Liver (tissue), 8 donors: ENCODE measurements at regions not wholly inside any gene's neighbourhood (a gene's known extent, or its start where the extent isn't known, plus 50 kb on each side); places are given as distances from the start of the nearest gene placed in this dataset.

ENCODE experiments used
- DNase-seq: peaks from one replicate; pipeline ENCODE4 v3.0.0-alpha.2; 2017; ENCODE audit warnings: low spot score
- H3K27ac ChIP-seq, 2 donors: one replicate each; pipeline ENCODE4 v1.7.0; 2013; ENCODE audit warnings: inconsistent platforms in 2 of 2, low read length in 2 of 2, control low read depth in 1 of 2, low read depth in 1 of 2, mild to moderate bottlenecking in 1 of 2
- H3K27me3 ChIP-seq, 4 donors: one replicate each; pipeline versions ENCODE4 v1.6.1 to v1.7.0; 2013; ENCODE audit warnings: low read length in 3 of 4, inconsistent platforms in 1 of 4, mild to moderate bottlenecking in 1 of 4, moderate library complexity in 1 of 4; ENCODE audit not compliant: control insufficient read depth in 4 of 4, insufficient read depth in 4 of 4
- H3K36me3 ChIP-seq, 4 donors: one replicate each; pipeline versions ENCODE4 v1.6.1 to v1.7.0; 2013; ENCODE audit warnings: low read length in 3 of 4, mild to moderate bottlenecking in 3 of 4, low read depth in 1 of 4, moderate library complexity in 1 of 4; ENCODE audit not compliant: control insufficient read depth in 4 of 4, insufficient read depth in 3 of 4
- H3K4me1 ChIP-seq, 4 donors: one replicate each; pipeline versions ENCODE4 v1.6.1 to v1.7.0; 2013; ENCODE audit warnings: low read length in 3 of 4, mild to moderate bottlenecking in 3 of 4, moderate library complexity in 1 of 4; ENCODE audit not compliant: control insufficient read depth in 4 of 4, insufficient read depth in 4 of 4
- H3K4me3 ChIP-seq, 3 donors: one replicate each; pipeline versions ENCODE4 v1.6.1 to v1.7.0; 2013; ENCODE audit warnings: low read length in 3 of 3, control low read depth in 1 of 3, low read depth in 1 of 3, mild to moderate bottlenecking in 1 of 3
- H3K9ac ChIP-seq, 2 donors: one replicate each; pipeline ENCODE4 v1.7.0; 2013; ENCODE audit warnings: low read length in 2 of 2, mild to moderate bottlenecking in 2 of 2, moderate library complexity in 2 of 2, control low read depth in 1 of 2, low read depth in 1 of 2
- H3K9me3 ChIP-seq, 4 donors: one replicate each; pipeline versions ENCODE4 v1.6.1 to v1.7.0; 2013; ENCODE audit warnings: low read length in 3 of 4; ENCODE audit not compliant: control insufficient read depth in 4 of 4
- ATF3 ChIP-seq: IDR thresholded peaks from 2 replicates; pipeline ENCODE4 v1.6.1; 2016; ENCODE audit warnings: antibody characterized with exemption
- FOXA1 ChIP-seq: IDR thresholded peaks from 2 replicates; pipeline ENCODE4 v1.6.1; 2016; ENCODE audit warnings: antibody characterized with exemption
- GABPA ChIP-seq, 2 donors: IDR thresholded peaks in 1 of 2; conservative IDR thresholded peaks in 1 of 2; 2 replicates each; pipeline ENCODE4 v1.6.1; 2016; ENCODE audit warnings: antibody characterized with exemption in 2 of 2, mild to moderate bottlenecking in 1 of 2, moderate library complexity in 1 of 2
- HNF4A ChIP-seq, 2 donors: conservative IDR thresholded peaks; 2 replicates each; pipeline ENCODE4 v1.6.1; 2016; ENCODE audit warnings: antibody characterized with exemption in 2 of 2, mild to moderate bottlenecking in 2 of 2
- HNF4G ChIP-seq: IDR thresholded peaks from 2 replicates; pipeline ENCODE4 v1.6.1; 2016; ENCODE audit warnings: antibody characterized with exemption
- JUND ChIP-seq, 2 donors: IDR thresholded peaks; 2 replicates each; pipeline ENCODE4 v1.6.1; 2016; ENCODE audit warnings: antibody characterized with exemption in 2 of 2
- NR2F2 ChIP-seq: IDR thresholded peaks from 2 replicates; pipeline ENCODE4 v1.6.1; 2016; ENCODE audit warnings: antibody characterized with exemption
- RAD21 ChIP-seq, 2 donors: IDR thresholded peaks; 2 replicates each; pipeline ENCODE4 v1.6.1; 2016; ENCODE audit warnings: antibody characterized with exemption in 2 of 2, mild to moderate bottlenecking in 2 of 2
- RXRA ChIP-seq, 2 donors: IDR thresholded peaks; 2 replicates each; pipeline ENCODE4 v1.6.1; 2017 to 2018; ENCODE audit warnings: antibody characterized with exemption in 2 of 2, mild to moderate bottlenecking in 1 of 2
- TAF1 ChIP-seq: conservative IDR thresholded peaks from 2 replicates; pipeline ENCODE4 v1.6.1; 2016; ENCODE audit warnings: antibody characterized with exemption, mild to moderate bottlenecking
- YY1 ChIP-seq: IDR thresholded peaks from 2 replicates; pipeline ENCODE4 v1.6.1; 2016; ENCODE audit warnings: antibody characterized with exemption, mild to moderate bottlenecking
- WGBS: extraction: QIAGEN DNeasy Blood & Tissue Kit; methylation state at CpG from one replicate; pipeline ENCODE4 v1.1.7; 2013; 5-methylcytosine and 5-hydroxymethylcytosine counted together
- TF ChIP-seq, protein P1 (sequence below): IDR thresholded peaks from 2 replicates; pipeline ENCODE4 v1.6.1; 2016; ENCODE audit warnings: antibody characterized with exemption
- TF ChIP-seq, protein P2 (sequence below): IDR thresholded peaks from 2 replicates; pipeline ENCODE4 v1.6.1; 2016; ENCODE audit warnings: antibody characterized with exemption, mild to moderate bottlenecking
- TF ChIP-seq, protein P3 (sequence below): fragments of 150-350 bp; IDR thresholded peaks from 2 replicates; pipeline ENCODE4 v1.5.1; 2017; ENCODE audit warnings: improper control_type of control experiment, low read depth, low read length; ENCODE audit not compliant: missing input control
- donor health status: healthy.
- donor health status: healthy.
- donor health status: healthy.
- donor health status: healthy.
- donor health status: healthy.

GRCh38 chr14:95003099-95003960 is 154.0 kb downstream of the DICER1 start:
- TF ChIP-seq JUND (IDR thresholded peaks at IDR 0.05) (no peak), TAF1 (no peak), HNF4A (conservative IDR thresholded peaks at IDR 0.05) (no peak), ATF3 (no peak), NR2F2 (no peak), YY1 (no peak), RAD21 (IDR thresholded peaks at IDR 0.05) (no peak), RXRA (IDR thresholded peaks at IDR 0.05) (no peak)
- TF ChIP-seq, protein P1, sequence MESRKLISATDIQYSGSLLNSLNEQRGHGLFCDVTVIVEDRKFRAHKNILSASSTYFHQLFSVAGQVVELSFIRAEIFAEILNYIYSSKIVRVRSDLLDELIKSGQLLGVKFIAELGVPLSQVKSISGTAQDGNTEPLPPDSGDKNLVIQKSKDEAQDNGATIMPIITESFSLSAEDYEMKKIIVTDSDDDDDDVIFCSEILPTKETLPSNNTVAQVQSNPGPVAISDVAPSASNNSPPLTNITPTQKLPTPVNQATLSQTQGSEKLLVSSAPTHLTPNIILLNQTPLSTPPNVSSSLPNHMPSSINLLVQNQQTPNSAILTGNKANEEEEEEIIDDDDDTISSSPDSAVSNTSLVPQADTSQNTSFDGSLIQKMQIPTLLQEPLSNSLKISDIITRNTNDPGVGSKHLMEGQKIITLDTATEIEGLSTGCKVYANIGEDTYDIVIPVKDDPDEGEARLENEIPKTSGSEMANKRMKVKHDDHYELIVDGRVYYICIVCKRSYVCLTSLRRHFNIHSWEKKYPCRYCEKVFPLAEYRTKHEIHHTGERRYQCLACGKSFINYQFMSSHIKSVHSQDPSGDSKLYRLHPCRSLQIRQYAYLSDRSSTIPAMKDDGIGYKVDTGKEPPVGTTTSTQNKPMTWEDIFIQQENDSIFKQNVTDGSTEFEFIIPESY = no peak
- TF ChIP-seq, protein P2, sequence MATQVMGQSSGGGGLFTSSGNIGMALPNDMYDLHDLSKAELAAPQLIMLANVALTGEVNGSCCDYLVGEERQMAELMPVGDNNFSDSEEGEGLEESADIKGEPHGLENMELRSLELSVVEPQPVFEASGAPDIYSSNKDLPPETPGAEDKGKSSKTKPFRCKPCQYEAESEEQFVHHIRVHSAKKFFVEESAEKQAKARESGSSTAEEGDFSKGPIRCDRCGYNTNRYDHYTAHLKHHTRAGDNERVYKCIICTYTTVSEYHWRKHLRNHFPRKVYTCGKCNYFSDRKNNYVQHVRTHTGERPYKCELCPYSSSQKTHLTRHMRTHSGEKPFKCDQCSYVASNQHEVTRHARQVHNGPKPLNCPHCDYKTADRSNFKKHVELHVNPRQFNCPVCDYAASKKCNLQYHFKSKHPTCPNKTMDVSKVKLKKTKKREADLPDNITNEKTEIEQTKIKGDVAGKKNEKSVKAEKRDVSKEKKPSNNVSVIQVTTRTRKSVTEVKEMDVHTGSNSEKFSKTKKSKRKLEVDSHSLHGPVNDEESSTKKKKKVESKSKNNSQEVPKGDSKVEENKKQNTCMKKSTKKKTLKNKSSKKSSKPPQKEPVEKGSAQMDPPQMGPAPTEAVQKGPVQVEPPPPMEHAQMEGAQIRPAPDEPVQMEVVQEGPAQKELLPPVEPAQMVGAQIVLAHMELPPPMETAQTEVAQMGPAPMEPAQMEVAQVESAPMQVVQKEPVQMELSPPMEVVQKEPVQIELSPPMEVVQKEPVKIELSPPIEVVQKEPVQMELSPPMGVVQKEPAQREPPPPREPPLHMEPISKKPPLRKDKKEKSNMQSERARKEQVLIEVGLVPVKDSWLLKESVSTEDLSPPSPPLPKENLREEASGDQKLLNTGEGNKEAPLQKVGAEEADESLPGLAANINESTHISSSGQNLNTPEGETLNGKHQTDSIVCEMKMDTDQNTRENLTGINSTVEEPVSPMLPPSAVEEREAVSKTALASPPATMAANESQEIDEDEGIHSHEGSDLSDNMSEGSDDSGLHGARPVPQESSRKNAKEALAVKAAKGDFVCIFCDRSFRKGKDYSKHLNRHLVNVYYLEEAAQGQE = no peak
- H3K4me1 ChIP-seq = no peaks in the 10 kb centered on the region
- H3K27me3 ChIP-seq = peaks cover 0 to 8% (median under 1%) of the 10 kb centered on the region in 4 donors
- H3K9me3 ChIP-seq = no peaks in the 10 kb centered on the region
- no peak overlapping the region for H3K9ac ChIP-seq
- H3K27ac ChIP-seq = no peak overlapping the region
- WGBS = 65% methylated on average over 11 of the region's 11 CpGs
- no peak for DNase-seq
- H3K36me3 ChIP-seq = no peaks in the 10 kb centered on the region
- no peak overlapping the region for H3K4me3 ChIP-seq

GRCh38 chr14:94998685-94999084 is 158.6 kb downstream of the DICER1 start:
- H3K27me3 ChIP-seq = peaks cover 0 to 11% (median 1%) of the 10 kb centered on the region in 4 donors
- no peaks in the 10 kb centered on the region for H3K4me1 ChIP-seq
- H3K9me3 ChIP-seq = no peaks in the 10 kb centered on the region
- no peak for TF ChIP-seq FOXA1
- TF ChIP-seq NR2F2 = no peak
- no peak for TF ChIP-seq HNF4G
- TF ChIP-seq YY1 = no peak
- TF ChIP-seq, protein P3, sequence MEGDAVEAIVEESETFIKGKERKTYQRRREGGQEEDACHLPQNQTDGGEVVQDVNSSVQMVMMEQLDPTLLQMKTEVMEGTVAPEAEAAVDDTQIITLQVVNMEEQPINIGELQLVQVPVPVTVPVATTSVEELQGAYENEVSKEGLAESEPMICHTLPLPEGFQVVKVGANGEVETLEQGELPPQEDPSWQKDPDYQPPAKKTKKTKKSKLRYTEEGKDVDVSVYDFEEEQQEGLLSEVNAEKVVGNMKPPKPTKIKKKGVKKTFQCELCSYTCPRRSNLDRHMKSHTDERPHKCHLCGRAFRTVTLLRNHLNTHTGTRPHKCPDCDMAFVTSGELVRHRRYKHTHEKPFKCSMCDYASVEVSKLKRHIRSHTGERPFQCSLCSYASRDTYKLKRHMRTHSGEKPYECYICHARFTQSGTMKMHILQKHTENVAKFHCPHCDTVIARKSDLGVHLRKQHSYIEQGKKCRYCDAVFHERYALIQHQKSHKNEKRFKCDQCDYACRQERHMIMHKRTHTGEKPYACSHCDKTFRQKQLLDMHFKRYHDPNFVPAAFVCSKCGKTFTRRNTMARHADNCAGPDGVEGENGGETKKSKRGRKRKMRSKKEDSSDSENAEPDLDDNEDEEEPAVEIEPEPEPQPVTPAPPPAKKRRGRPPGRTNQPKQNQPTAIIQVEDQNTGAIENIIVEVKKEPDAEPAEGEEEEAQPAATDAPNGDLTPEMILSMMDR = no peak
- no peak for TF ChIP-seq ATF3
- no peak for TF ChIP-seq GABPA (IDR thresholded peaks at IDR 0.05 in 1 of 2, conservative IDR thresholded peaks at IDR 0.05 in 1 of 2)
- TF ChIP-seq RAD21 (IDR thresholded peaks at IDR 0.05) = no peak
- TF ChIP-seq, protein P2 = no peak
- TF ChIP-seq RXRA (IDR thresholded peaks at IDR 0.05) = no peak
- DNase-seq = no peak
- H3K4me3 ChIP-seq = no peak overlapping the region
- H3K9ac ChIP-seq = no peak overlapping the region
- H3K27ac ChIP-seq = no peak overlapping the region
- no peaks in the 10 kb centered on the region for H3K36me3 ChIP-seq
- WGBS = 28% methylated on average over 10 of the region's 10 CpGs
